VCaP (cell line): ENCODE measurements at regions not wholly inside any gene's neighbourhood (a gene's known extent, or its start where the extent isn't known, plus 50 kb on each side); places are given as distances from the start of the nearest gene placed in this dataset.

ENCODE experiments used
- H3K27ac ChIP-seq: fragments of 450-650 bp; 2 replicates; pipeline ENCODE4 v1.5.1; 2017
- CTCF ChIP-seq: fragments of 450-650 bp; conservative IDR thresholded peaks from 2 replicates; pipeline ENCODE4 v1.5.1; 2017; ENCODE audit warnings: mild to moderate bottlenecking, moderate library complexity

DNA sequence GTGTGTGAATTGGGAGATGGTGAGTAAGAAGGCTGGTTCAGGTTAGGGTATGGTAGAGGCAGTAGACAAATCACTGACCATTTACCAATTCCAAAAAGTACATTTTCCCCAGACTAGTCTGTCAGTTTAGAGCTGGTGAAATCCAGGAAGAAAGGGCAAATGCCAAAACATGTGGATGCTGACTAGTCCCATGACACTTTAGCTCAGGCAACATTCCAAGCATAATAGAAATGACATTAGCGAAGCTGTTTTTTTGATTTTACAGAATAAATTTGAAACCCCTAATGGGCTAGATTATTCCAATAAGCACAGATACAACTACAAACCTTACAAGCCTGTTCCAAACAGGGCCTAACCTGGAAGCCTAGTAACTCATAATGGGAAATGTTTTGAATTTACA lies 884.2 kb downstream of the FLRT2 start:
- H3K27ac ChIP-seq, result no peak overlapping the region
- TF ChIP-seq CTCF, result no peak

DNA sequence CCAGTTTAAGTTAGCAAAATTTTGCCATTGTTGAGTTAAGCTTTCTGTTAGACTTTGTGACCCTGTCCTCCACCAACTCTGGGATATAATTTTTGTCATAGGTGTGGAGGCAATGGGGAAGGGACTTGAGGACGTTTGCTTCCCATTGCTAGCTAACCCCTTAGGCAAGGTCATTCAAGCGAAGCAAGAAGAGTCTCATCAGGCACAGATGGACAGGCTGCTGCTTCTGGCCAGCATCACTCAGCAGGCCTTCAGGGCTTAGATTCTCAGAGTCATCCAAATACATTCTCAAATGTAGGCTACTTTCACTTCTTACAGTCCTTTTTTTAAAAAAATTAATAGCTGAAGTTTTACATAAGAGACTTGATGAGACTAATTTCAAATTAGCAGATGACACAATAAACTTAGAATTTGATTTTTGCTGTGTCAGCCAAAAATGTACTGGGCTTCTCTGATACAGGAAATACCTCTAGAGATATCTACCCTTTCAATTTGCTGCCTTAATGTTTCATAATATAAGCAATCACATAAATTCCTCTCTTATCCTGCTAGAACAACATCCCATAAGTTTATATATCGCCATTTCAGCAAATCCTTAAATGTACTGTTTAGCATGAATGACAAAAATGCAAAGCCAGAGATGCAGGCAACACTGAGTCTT lies 875.2 kb downstream of the FLRT2 start:
- no peak for TF ChIP-seq CTCF
- H3K27ac ChIP-seq, result no peak overlapping the region

GRCh38 chr14:86404425-86404824 lies 874.5 kb downstream of the FLRT2 start:
- no peak overlapping the region for H3K27ac ChIP-seq

GRCh38 chr14:86402545-86402944 lies 872.6 kb downstream of the FLRT2 start:
- no peak for TF ChIP-seq CTCF
- H3K27ac ChIP-seq, result no peak overlapping the region

More at GRCh38 chr14:86404425-86404824, 874.5 kb downstream of the FLRT2 start:
- TF ChIP-seq CTCF, result no peak

- no peak overlapping the region for H3K27ac ChIP-seq
- TF ChIP-seq CTCF, result no peak
Observed at GRCh38 chr14:86391085-86391484, 861.1 kb downstream of the FLRT2 start.

DNA sequence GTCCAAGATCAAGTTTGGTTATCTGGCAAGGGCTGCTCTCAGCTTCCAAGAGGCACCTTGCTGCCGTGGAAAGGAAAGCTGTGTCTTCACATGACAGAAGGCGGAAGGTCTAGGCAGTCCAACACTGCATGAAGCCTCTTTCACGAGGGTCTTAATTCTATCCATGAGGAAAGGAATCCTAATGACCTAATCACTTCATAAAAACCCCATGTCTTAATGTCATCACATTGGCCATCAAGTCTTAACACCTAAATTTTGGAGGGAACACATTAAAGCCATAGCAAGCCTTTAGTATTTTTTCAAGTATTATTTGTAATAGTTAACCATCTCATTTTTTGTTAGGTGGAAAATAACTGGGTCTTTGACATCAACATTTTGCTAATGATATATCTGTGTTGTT lies 858.3 kb downstream of the FLRT2 start:
- TF ChIP-seq CTCF, result no peak
- no peak overlapping the region for H3K27ac ChIP-seq

GRCh38 chr14:86373886-86374285 lies 843.9 kb downstream of the FLRT2 start:
- H3K27ac ChIP-seq, result peak overlapping the region; percentile 60
- TF ChIP-seq CTCF, result no peak
